ENCODE measurements at regions not wholly inside any gene's neighbourhood (a gene's known extent, or its start where the extent isn't known, plus 50 kb on each side); places are given as distances from the start of the nearest gene placed in this dataset. TPM values are rescaled to one million over a fixed set of nuclear protein-coding genes. Genes with fewer than 3 reads are reported as not detected.

Small RNA genes lying in the stretch of these regions (small RNA-seq; reads per million reads assigned to genes)
- not detected for gene RNA5SP478
